SU-DHL-6 (cell line): ENCODE measurements at regions not wholly inside any gene's neighbourhood (a gene's known extent, or its start where the extent isn't known, plus 50 kb on each side); places are given as distances from the start of the nearest gene placed in this dataset.

ENCODE experiments used
- CTCF ChIP-seq: fragments of 200-600 bp; sonication (generic); IDR thresholded peaks from one replicate; pipeline ENCODE4 v1.5.1; 2017; ENCODE audit warnings: antibody characterized with exemption, mild to moderate bottlenecking, low read length, moderate library complexity; ENCODE audit not compliant: insufficient read depth, poor library complexity, severe bottlenecking
- EZH2phosphoT487 ChIP-seq: fragments of 200-600 bp; sonication (generic), shearing (Covaris generic); conservative IDR thresholded peaks from 2 replicates; pipeline ENCODE4 v1.6.1; 2018; ENCODE audit warnings: mild to moderate bottlenecking, antibody characterized with exemption, low read length, moderate library complexity, mixed read lengths

GRCh38 chr16:87012954-87013938, 303.9 kb downstream of the C16orf95 start:
- TF ChIP-seq CTCF (no peak), EZH2phosphoT487 (no peak)
